Right lobe of liver (tissue), 6 donors: ENCODE measurements at regions not wholly inside any gene's neighbourhood (a gene's known extent, or its start where the extent isn't known, plus 50 kb on each side); places are given as distances from the start of the nearest gene placed in this dataset.

ENCODE experiments used
- ATAC-seq, 4 donors: fragments of 200-7000 bp; cut with Tn5 transposase; one replicate each; pipeline ENCODE4 v1.9.1; 2020; ENCODE audit warnings: mild to moderate bottlenecking in 4 of 4, moderate library complexity in 4 of 4
- DNase-seq, 3 donors: peaks; one replicate each; pipeline ENCODE4 v3.0.0-alpha.2; 2020
- H3K27ac ChIP-seq, 3 donors: fragments of 200-600 bp; one replicate each; pipeline ENCODE4 v1.8.0; 2022
- H3K27me3 ChIP-seq, 2 donors: fragments of 200-600 bp; one replicate each; pipeline ENCODE4 v1.8.0; 2022
- H3K36me3 ChIP-seq, 4 donors: fragments of 200-600 bp; sonication (generic) in 1 of 4; one replicate each; pipeline versions ENCODE4 v1.5.1 to v1.8.0; 2017 to 2022; ENCODE audit warnings: control low read depth in 1 of 4
- H3K4me1 ChIP-seq, 4 donors: fragments of 200-600 bp; sonication (generic) in 1 of 4; one replicate each; pipeline versions ENCODE4 v1.5.1 to v1.8.0; 2017 to 2022; ENCODE audit warnings: control low read depth in 1 of 4
- H3K4me3 ChIP-seq, 3 donors: fragments of 200-600 bp; one replicate each; pipeline ENCODE4 v1.8.0; 2022
- H3K9me3 ChIP-seq, 4 donors: fragments of 200-600 bp; sonication (generic) in 1 of 4; one replicate each; pipeline versions ENCODE4 v1.5.1 to v1.8.0; 2017 to 2022; ENCODE audit warnings: control low read depth in 1 of 4
- CTCF ChIP-seq, 4 donors: fragments of 200-600 bp in 3 of 4; fragments of 450-650 bp in 1 of 4; IDR thresholded peaks; one replicate each; pipeline versions ENCODE4 v1.5.1 to v1.8.0; 2016 to 2022; ENCODE audit warnings: antibody characterized with exemption in 4 of 4, mild to moderate bottlenecking in 2 of 4
- POLR2A ChIP-seq: fragments of 450-650 bp; IDR thresholded peaks from one replicate; pipeline ENCODE4 v1.6.1; 2017; ENCODE audit warnings: antibody characterized with exemption, mild to moderate bottlenecking
- WGBS: methylation state at CpG from one replicate; pipeline ENCODE4 v1.1.6; 2018; ENCODE audit warnings: low coverage, low lambda C conversion rate; ENCODE audit not compliant: insufficient coverage; ENCODE audit errors: missing lambda C conversion rate; 5-methylcytosine and 5-hydroxymethylcytosine counted together
- intact Hi-C, 2 donors: fragments of 100-400 bp; cut with DNase I; formaldehyde crosslinking; loops; one replicate each; pipeline versions ENCODE4 v1.11.2 to v1.14.1; 2022
- donor health status: DM: no; HTN: yes; CAD: no.
- donor health status: DM: no; HTN: no; CAD: no.
- donor health status: DM: no; HTN: no; CAD: no.
- donor health status: DM: no; HTN: yes; CAD: no.
- donor health status: DM: no; HTN: yes; CAD: no.

GRCh38 chr12:107454109-107454830, 231.3 kb upstream of the PWP1 start:
- 77% methylated on average over 3 of the region's 4 CpGs for WGBS
- TF ChIP-seq POLR2A (no peak), CTCF (IDR thresholded peaks at IDR 0.05) (no peak)
- H3K36me3 ChIP-seq: no peaks in the 10 kb centered on the region
- H3K27me3 ChIP-seq: no peaks in the 10 kb centered on the region
- no peak overlapping the region for H3K4me3 ChIP-seq
- H3K27ac ChIP-seq: no peak overlapping the region
- ATAC-seq (no peak), DNase-seq (no peak)
- no peaks in the 10 kb centered on the region for H3K9me3 ChIP-seq
- intact Hi-C loops: no loop called here
- H3K4me1 ChIP-seq: peaks cover 0 to 14% (median 6%) of the 10 kb centered on the region in 4 donors

GRCh38 chr12:107457362-107457935, 228.2 kb upstream of the PWP1 start:
- TF ChIP-seq CTCF (IDR thresholded peaks at IDR 0.05): no peak
- no peak for TF ChIP-seq POLR2A
- ATAC-seq: peak; percentile 35 to 70 (median 56)
- H3K9me3 ChIP-seq: no peaks in the 10 kb centered on the region
- WGBS: 56% methylated on average over 10 of the region's 11 CpGs
- peak in 1 of 3 donors; percentile 76 for DNase-seq
- H3K36me3 ChIP-seq: no peaks in the 10 kb centered on the region
- peaks cover 0 to 14% (median 6%) of the 10 kb centered on the region in 4 donors for H3K4me1 ChIP-seq
- peak overlapping the region in 2 of 3 donors; percentile 29 to 49 for H3K27ac ChIP-seq
- intact Hi-C loops: no loop called here
- H3K4me3 ChIP-seq: no peak overlapping the region
- H3K27me3 ChIP-seq: no peaks in the 10 kb centered on the region

GRCh38 chr12:107458163-107458562, 227.4 kb upstream of the PWP1 start:
- Histone ChIP-seq H3K36me3 (no peaks in the 10 kb centered on the region), H3K27ac (peak overlapping the region in 2 of 3 donors; percentile 29 to 49), H3K4me1 (peaks cover 0 to 14% (median 6%) of the 10 kb centered on the region in 4 donors), H3K4me3 (no peak overlapping the region), H3K9me3 (no peaks in the 10 kb centered on the region), H3K27me3 (no peaks in the 10 kb centered on the region)
- TF ChIP-seq CTCF (IDR thresholded peaks at IDR 0.05) (no peak), POLR2A (no peak)
- WGBS: 43% methylated on average over 2 of the region's 2 CpGs
- intact Hi-C loops: no loop called here
- ATAC-seq (peak; percentile 87 to 97 (median 92)), DNase-seq (peak; percentile 70 to 87 (median 78))

GRCh38 chr12:107458990-107459389, 226.6 kb upstream of the PWP1 start:
- H3K27me3 ChIP-seq: no peaks in the 10 kb centered on the region
- H3K4me1 ChIP-seq: peaks cover 0 to 14% (median 6%) of the 10 kb centered on the region in 4 donors
- ATAC-seq (no peak), DNase-seq (no peak)
- H3K36me3 ChIP-seq: no peaks in the 10 kb centered on the region
- H3K4me3 ChIP-seq: no peak overlapping the region
- no peaks in the 10 kb centered on the region for H3K9me3 ChIP-seq
- intact Hi-C loops: no loop called here
- H3K27ac ChIP-seq: no peak overlapping the region
- TF ChIP-seq CTCF (IDR thresholded peaks at IDR 0.05): no peak
- TF ChIP-seq POLR2A: no peak
- WGBS: no CpG with 5 or more reads among the region's 2 CpGs
